ENCODE measurements at regions not wholly inside any gene's neighbourhood (a gene's known extent, or its start where the extent isn't known, plus 50 kb on each side); places are given as distances from the start of the nearest gene placed in this dataset.

DNA sequence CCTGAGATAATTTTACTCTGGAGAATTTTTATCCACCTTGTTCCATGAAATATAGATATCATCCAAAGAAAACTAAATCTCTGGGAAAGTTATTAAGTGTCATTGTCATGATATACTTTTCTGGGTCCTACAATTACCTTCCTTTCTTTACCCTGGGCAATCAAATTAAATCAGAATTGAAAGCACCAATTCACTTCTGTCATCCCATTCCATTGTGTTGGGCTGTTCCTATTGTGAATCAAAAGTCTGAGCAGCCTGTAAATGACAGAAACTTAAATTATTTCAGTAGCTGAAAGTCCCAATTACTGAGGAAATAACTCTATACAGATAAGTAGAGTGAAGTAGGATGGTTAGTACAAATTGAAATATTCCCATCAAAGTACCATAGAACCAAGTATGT, 1284.2 kb downstream of the EFNB2 start:
- ATAC-seq (ENCODE audit: low FRiP score) = no peak
- TF ChIP-seq, protein P1, sequence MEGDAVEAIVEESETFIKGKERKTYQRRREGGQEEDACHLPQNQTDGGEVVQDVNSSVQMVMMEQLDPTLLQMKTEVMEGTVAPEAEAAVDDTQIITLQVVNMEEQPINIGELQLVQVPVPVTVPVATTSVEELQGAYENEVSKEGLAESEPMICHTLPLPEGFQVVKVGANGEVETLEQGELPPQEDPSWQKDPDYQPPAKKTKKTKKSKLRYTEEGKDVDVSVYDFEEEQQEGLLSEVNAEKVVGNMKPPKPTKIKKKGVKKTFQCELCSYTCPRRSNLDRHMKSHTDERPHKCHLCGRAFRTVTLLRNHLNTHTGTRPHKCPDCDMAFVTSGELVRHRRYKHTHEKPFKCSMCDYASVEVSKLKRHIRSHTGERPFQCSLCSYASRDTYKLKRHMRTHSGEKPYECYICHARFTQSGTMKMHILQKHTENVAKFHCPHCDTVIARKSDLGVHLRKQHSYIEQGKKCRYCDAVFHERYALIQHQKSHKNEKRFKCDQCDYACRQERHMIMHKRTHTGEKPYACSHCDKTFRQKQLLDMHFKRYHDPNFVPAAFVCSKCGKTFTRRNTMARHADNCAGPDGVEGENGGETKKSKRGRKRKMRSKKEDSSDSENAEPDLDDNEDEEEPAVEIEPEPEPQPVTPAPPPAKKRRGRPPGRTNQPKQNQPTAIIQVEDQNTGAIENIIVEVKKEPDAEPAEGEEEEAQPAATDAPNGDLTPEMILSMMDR (IDR thresholded peaks at IDR 0.05) = no peak
- no peak for DNase-seq (ENCODE audit: low spot score)

DNA sequence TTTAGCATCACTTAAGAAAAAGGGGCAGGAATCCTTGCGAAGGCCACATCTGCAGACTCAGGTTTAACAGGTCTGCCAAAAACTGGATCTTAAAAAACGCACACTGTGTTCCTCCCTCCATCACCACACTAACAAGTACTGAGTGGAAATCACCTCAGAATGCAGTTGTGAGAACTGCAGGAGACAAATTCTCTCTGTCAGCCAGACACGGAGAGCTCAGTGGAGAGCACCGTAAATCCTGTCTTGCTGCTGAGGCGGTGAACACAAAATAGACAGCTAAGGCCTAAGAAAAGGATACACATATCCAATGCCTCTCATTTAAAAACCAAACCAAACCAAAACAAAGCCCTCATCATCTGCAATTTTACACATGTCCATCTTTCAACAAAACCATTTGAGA, 1287.6 kb downstream of the EFNB2 start:
- TF ChIP-seq, protein P1 (IDR thresholded peaks at IDR 0.05) = no peak
- no peak for DNase-seq (ENCODE audit: low spot score)
- ATAC-seq (ENCODE audit: low FRiP score) = no peak

DNA sequence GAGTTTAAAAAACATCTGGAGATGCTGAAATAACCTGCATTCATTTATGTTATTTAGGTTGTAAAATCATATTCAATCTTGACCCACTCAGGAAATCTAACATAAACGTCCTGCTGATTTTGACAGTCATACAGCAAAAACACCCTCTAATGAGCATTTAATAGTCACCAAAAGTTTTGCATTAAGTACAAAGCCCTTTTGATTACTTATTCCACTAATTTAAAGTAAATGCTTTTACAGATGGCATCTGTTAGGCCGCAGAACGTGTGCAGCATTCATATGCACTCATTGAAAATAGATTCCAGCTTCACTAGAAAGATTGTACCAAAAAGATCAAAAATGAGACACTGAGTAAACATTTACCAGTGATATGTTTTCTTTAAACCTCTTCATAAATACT, 1295.1 kb downstream of the EFNB2 start:
- ATAC-seq (ENCODE audit: low FRiP score) (no peak), DNase-seq (ENCODE audit: low spot score) (no peak)
- TF ChIP-seq, protein P1 (IDR thresholded peaks at IDR 0.05) = no peak

DNA sequence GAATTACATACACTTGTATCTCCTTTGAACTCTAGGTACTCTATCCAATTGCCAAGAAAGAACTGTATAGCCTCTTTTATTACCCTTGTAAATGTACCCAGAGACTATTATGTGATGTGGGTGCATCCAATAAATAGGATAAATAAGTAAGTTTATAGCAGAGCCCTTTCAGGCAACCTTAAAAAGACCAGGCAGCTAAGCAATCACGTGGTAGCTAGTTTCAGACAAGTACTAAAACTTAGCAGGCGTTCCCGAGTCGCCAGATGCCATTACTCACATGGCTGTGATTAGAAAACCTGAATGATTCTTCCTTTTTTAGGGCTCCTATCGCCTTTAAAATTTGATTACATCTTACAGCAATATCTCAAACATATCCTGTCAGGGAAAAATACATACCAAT, 1303.0 kb downstream of the EFNB2 start:
- TF ChIP-seq, protein P1 (IDR thresholded peaks at IDR 0.05) = no peak
- DNase-seq (ENCODE audit: low spot score) (no peak), ATAC-seq (ENCODE audit: low FRiP score) (no peak)

DNA sequence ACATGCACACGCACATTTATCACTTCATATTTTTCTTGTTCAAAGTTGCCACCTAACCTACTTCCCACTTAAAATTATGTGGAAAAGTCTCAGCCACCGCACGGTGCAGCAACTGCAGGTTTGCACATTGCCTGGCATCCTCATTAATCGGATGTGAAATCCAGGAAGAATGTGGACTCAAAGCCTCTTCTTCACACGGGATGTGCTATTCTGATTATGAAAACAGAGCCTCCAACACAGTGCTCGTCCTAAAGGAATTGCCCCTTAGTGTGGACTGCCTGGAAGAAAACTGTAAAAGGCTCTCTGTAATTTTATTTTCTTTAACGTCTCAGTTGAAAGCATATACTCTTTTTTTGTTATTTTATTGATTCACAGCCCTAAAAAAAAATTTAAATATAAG, 1303.5 kb downstream of the EFNB2 start:
- ATAC-seq (ENCODE audit: low FRiP score) = no peak
- DNase-seq (ENCODE audit: low spot score) = no peak
- TF ChIP-seq, protein P1 (IDR thresholded peaks at IDR 0.05) = no peak

DNA sequence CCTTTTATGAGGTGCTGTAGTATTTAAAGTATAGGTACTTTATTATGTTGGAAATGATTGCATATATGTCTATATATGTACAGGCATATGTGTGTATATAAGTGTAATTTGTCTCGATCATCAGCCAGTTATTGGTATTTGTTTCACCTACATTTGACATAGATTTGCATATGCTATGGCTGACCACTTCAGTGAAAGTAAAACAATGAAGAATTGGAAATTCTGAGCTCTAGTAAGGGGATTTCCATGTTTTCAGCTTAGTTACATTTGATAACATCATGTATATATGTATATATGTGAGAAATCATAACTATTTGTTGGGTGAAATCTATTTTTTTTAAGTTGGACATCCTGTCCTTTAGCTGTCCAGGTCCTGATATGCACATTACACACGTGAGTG, 1303.9 kb downstream of the EFNB2 start:
- DNase-seq (ENCODE audit: low spot score) (no peak), ATAC-seq (ENCODE audit: low FRiP score) (no peak)
- TF ChIP-seq, protein P1 (IDR thresholded peaks at IDR 0.05) = no peak

DNA sequence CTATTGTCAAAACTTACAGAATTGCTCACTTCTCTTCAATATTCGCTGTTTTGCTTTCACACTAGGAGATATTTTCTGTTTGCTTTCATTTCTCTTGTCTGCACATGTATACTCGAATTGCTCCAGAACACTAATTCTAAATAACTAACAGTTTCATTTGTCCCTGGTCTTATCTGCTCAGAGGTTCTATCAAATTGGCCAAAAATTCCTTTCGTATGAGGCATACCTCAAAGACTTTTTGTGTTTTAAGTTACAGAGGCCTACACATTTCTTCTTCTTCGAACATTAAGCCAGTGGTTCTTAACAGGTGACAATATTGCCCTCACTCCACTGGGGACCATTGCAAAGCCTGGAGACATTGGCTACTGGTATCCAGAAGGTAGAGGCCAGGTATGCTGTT, 1314.6 kb downstream of the EFNB2 start:
- DNase-seq (ENCODE audit: low spot score) (no peak), ATAC-seq (ENCODE audit: low FRiP score) (no peak)
- TF ChIP-seq, protein P1 (IDR thresholded peaks at IDR 0.05) = no peak

Measured in omental fat pad (tissue), 3 donors.